NCI-H2081 treated with DMSO at 0.1 percent for 48 hours (cell line): ENCODE measurements at regions not wholly inside any gene's neighbourhood (a gene's known extent, or its start where the extent isn't known, plus 50 kb on each side); places are given as distances from the start of the nearest gene placed in this dataset.
"Not testable (repeated sequence)": the region's sequence is repeated elsewhere in the genome, so short reads cannot be mapped to it uniquely, and the experiment has no call there.

Experiments
- DNase-seq: peaks from one replicate; lab custom pipeline; 2025; lab: John Stamatoyannopoulos, UW

GRCh38 chr13:66154354-66154753 lies 1075.8 kb downstream of the PCDH9 start:
- DNase-seq: no peak

- DNase-seq: no peak
Measured at GRCh38 chr13:66152596-66152995, 1077.5 kb downstream of the PCDH9 start.

- not testable (repeated sequence) for DNase-seq
Measured at GRCh38 chr13:66144357-66144756, 1085.8 kb downstream of the PCDH9 start.

GRCh38 chr13:66139701-66140100 lies 1090.4 kb downstream of the PCDH9 start:
- no peak for DNase-seq

- no peak for DNase-seq
Measured at GRCh38 chr13:66139250-66139649, 1090.9 kb downstream of the PCDH9 start.

- no peak for DNase-seq
Measured at GRCh38 chr13:66138172-66138811, 1091.8 kb downstream of the PCDH9 start.

- no peak for DNase-seq
Measured at GRCh38 chr13:66137384-66137783, 1092.8 kb downstream of the PCDH9 start.

GRCh38 chr13:66128692-66129269 lies 1101.4 kb downstream of the PCDH9 start:
- DNase-seq: no peak

- no peak for DNase-seq
Measured at GRCh38 chr13:66128201-66128600, 1101.9 kb downstream of the PCDH9 start.

GRCh38 chr13:66117563-66117962 lies 1112.6 kb downstream of the PCDH9 start:
- no peak for DNase-seq

- DNase-seq: no peak
Measured at GRCh38 chr13:66113882-66114526, 1116.1 kb downstream of the PCDH9 start.

GRCh38 chr13:66111628-66112027 lies 1118.5 kb downstream of the PCDH9 start:
- no peak for DNase-seq

- DNase-seq: no peak
Measured at GRCh38 chr13:66106246-66106645, 1123.9 kb downstream of the PCDH9 start.

GRCh38 chr13:66102864-66103263 lies 1127.3 kb downstream of the PCDH9 start:
- DNase-seq: no peak

- no peak for DNase-seq
Measured at GRCh38 chr13:66099825-66100224, 1130.3 kb downstream of the PCDH9 start.

GRCh38 chr13:66098931-66099628 lies 1131.1 kb downstream of the PCDH9 start:
- no peak for DNase-seq

- DNase-seq: no peak
Measured at GRCh38 chr13:66089711-66090110, 1140.4 kb downstream of the PCDH9 start.

GRCh38 chr13:66087269-66087710 lies 1142.8 kb downstream of the PCDH9 start:
- no peak for DNase-seq

GRCh38 chr13:66077132-66077689 lies 1152.9 kb downstream of the PCDH9 start:
- DNase-seq: no peak

- DNase-seq: no peak
Measured at GRCh38 chr13:66076417-66076816, 1153.7 kb downstream of the PCDH9 start.

- DNase-seq: no peak
Measured at GRCh38 chr13:66074018-66074615, 1156.0 kb downstream of the PCDH9 start.

GRCh38 chr13:66072097-66072496 lies 1158.0 kb downstream of the PCDH9 start:
- not testable (repeated sequence) for DNase-seq
